HL-60 (cell line): ENCODE measurements at regions not wholly inside any gene's neighbourhood (a gene's known extent, or its start where the extent isn't known, plus 50 kb on each side); places are given as distances from the start of the nearest gene placed in this dataset.

ENCODE experiments used
- CTCF ChIP-seq: IDR thresholded peaks from one replicate; pipeline ENCODE4 v1.5.1; 2011; ENCODE audit warnings: low read length, control low read depth, inconsistent platforms; ENCODE audit not compliant: insufficient read depth
- POLR2AphosphoS5 ChIP-seq: IDR thresholded peaks from 2 replicates; pipeline ENCODE4 v1.6.1; 2012; ENCODE audit warnings: low read depth
- REST ChIP-seq: IDR thresholded peaks from 2 replicates; pipeline ENCODE4 v1.6.1; 2012; ENCODE audit warnings: low read depth; ENCODE audit not compliant: insufficient replicate concordance
- SPI1 ChIP-seq: IDR thresholded peaks from 2 replicates; pipeline ENCODE4 v1.6.1; 2012; ENCODE audit warnings: low read depth, mild to moderate bottlenecking, borderline replicate concordance

- TF ChIP-seq CTCF (no peak), REST (no peak), POLR2AphosphoS5 (no peak), SPI1 (no peak)
Measured at GRCh38 chr3:26559227-26559626, 63.3 kb upstream of the LRRC3B start.
